Mucosa of stomach (tissue), 1 donor: ENCODE measurements at regions not wholly inside any gene's neighbourhood (a gene's known extent, or its start where the extent isn't known, plus 50 kb on each side); places are given as distances from the start of the nearest gene placed in this dataset.

Source experiments
- H3K27me3 ChIP-seq: one replicate; pipeline ENCODE4 v1.7.0; 2013; ENCODE audit warnings: mild to moderate bottlenecking, low read length; ENCODE audit not compliant: control insufficient read depth, insufficient read depth
- H3K36me3 ChIP-seq: one replicate; pipeline ENCODE4 v1.7.0; 2013; ENCODE audit warnings: low read length; ENCODE audit not compliant: control insufficient read depth, insufficient read depth
- H3K4me1 ChIP-seq: one replicate; pipeline ENCODE4 v1.7.0; 2013; ENCODE audit warnings: mild to moderate bottlenecking, low read length; ENCODE audit not compliant: control insufficient read depth, insufficient read depth
- H3K4me3 ChIP-seq: one replicate; pipeline ENCODE4 v1.7.0; 2013; ENCODE audit warnings: low read length
- H3K9ac ChIP-seq: one replicate; pipeline ENCODE4 v1.7.0; 2013; ENCODE audit warnings: mild to moderate bottlenecking, low read length, moderate library complexity
- H3K9me3 ChIP-seq: one replicate; pipeline ENCODE4 v1.7.0; 2013; ENCODE audit warnings: mild to moderate bottlenecking, low read length, moderate library complexity; ENCODE audit not compliant: control insufficient read depth
- donor health status: Pancreatic carcinoma.

- no peaks in the 10 kb centered on the region for H3K27me3 ChIP-seq
- no peaks in the 10 kb centered on the region for H3K9me3 ChIP-seq
- no peak overlapping the region for H3K4me3 ChIP-seq
- H3K9ac ChIP-seq: no peak overlapping the region
- H3K4me1 ChIP-seq: no peaks in the 10 kb centered on the region
- no peaks in the 10 kb centered on the region for H3K36me3 ChIP-seq
These were observed 303.4 kb downstream of the IRS1 start for GRCh38 chr2:226496273-226496550.

GRCh38 chr2:226495466-226496272 is 304.0 kb downstream of the IRS1 start:
- Histone ChIP-seq H3K27me3 (no peaks in the 10 kb centered on the region), H3K36me3 (no peaks in the 10 kb centered on the region), H3K4me1 (no peaks in the 10 kb centered on the region), H3K9me3 (no peaks in the 10 kb centered on the region), H3K9ac (no peak overlapping the region), H3K4me3 (no peak overlapping the region)

- no peaks in the 10 kb centered on the region for H3K9me3 ChIP-seq
- H3K4me1 ChIP-seq: no peaks in the 10 kb centered on the region
- no peaks in the 10 kb centered on the region for H3K36me3 ChIP-seq
- H3K4me3 ChIP-seq: no peak overlapping the region
- no peaks in the 10 kb centered on the region for H3K27me3 ChIP-seq
- no peak overlapping the region for H3K9ac ChIP-seq
These were observed 308.5 kb downstream of the IRS1 start for GRCh38 chr2:226491112-226491511.

- Histone ChIP-seq H3K27me3 (no peaks in the 10 kb centered on the region), H3K9ac (no peak overlapping the region), H3K4me1 (no peaks in the 10 kb centered on the region), H3K36me3 (no peaks in the 10 kb centered on the region), H3K9me3 (no peaks in the 10 kb centered on the region), H3K4me3 (no peak overlapping the region)
These were observed 309.7 kb downstream of the IRS1 start for GRCh38 chr2:226489775-226490541.

- Histone ChIP-seq H3K36me3 (no peaks in the 10 kb centered on the region), H3K4me3 (no peak overlapping the region), H3K9me3 (no peaks in the 10 kb centered on the region), H3K27me3 (no peaks in the 10 kb centered on the region), H3K9ac (no peak overlapping the region), H3K4me1 (no peaks in the 10 kb centered on the region)
These were observed 311.6 kb downstream of the IRS1 start for GRCh38 chr2:226488034-226488433.

- H3K36me3 ChIP-seq: no peaks in the 10 kb centered on the region
- H3K9ac ChIP-seq: no peak overlapping the region
- H3K4me3 ChIP-seq: no peak overlapping the region
- H3K9me3 ChIP-seq: no peaks in the 10 kb centered on the region
- no peaks in the 10 kb centered on the region for H3K4me1 ChIP-seq
- no peaks in the 10 kb centered on the region for H3K27me3 ChIP-seq
These were observed 312.0 kb downstream of the IRS1 start for GRCh38 chr2:226487573-226487972.

- H3K9ac ChIP-seq: no peak overlapping the region
These were observed 315.6 kb downstream of the IRS1 start for GRCh38 chr2:226483745-226484619.

GRCh38 chr2:226483143-226483542 is 316.5 kb downstream of the IRS1 start:
- H3K4me3 ChIP-seq: no peak overlapping the region
- no peaks in the 10 kb centered on the region for H3K9me3 ChIP-seq

More at GRCh38 chr2:226483745-226484619, 315.6 kb downstream of the IRS1 start:
- no peaks in the 10 kb centered on the region for H3K36me3 ChIP-seq
- no peaks in the 10 kb centered on the region for H3K27me3 ChIP-seq
- no peak overlapping the region for H3K4me3 ChIP-seq
- no peaks in the 10 kb centered on the region for H3K4me1 ChIP-seq
- H3K9me3 ChIP-seq: no peaks in the 10 kb centered on the region

GRCh38 chr2:226478109-226478809 is 321.4 kb downstream of the IRS1 start:
- Histone ChIP-seq H3K9me3 (no peaks in the 10 kb centered on the region), H3K9ac (no peak overlapping the region), H3K4me1 (no peaks in the 10 kb centered on the region)

More at GRCh38 chr2:226483143-226483542, 316.5 kb downstream of the IRS1 start:
- no peak overlapping the region for H3K9ac ChIP-seq
- H3K36me3 ChIP-seq: no peaks in the 10 kb centered on the region
- H3K27me3 ChIP-seq: no peaks in the 10 kb centered on the region
- no peaks in the 10 kb centered on the region for H3K4me1 ChIP-seq

GRCh38 chr2:226477221-226478108 is 322.2 kb downstream of the IRS1 start:
- no peaks in the 10 kb centered on the region for H3K9me3 ChIP-seq
- H3K9ac ChIP-seq: no peak overlapping the region

More at GRCh38 chr2:226478109-226478809, 321.4 kb downstream of the IRS1 start:
- Histone ChIP-seq H3K4me3 (no peak overlapping the region), H3K27me3 (no peaks in the 10 kb centered on the region), H3K36me3 (no peaks in the 10 kb centered on the region)

GRCh38 chr2:226475650-226476049 is 324.0 kb downstream of the IRS1 start:
- H3K4me1 ChIP-seq: no peaks in the 10 kb centered on the region
- H3K36me3 ChIP-seq: no peaks in the 10 kb centered on the region
- no peaks in the 10 kb centered on the region for H3K27me3 ChIP-seq
- H3K9ac ChIP-seq: no peak overlapping the region
- no peak overlapping the region for H3K4me3 ChIP-seq
- H3K9me3 ChIP-seq: no peaks in the 10 kb centered on the region

More at GRCh38 chr2:226477221-226478108, 322.2 kb downstream of the IRS1 start:
- H3K4me1 ChIP-seq: no peaks in the 10 kb centered on the region
- H3K4me3 ChIP-seq: no peak overlapping the region
- H3K27me3 ChIP-seq: no peaks in the 10 kb centered on the region
- no peaks in the 10 kb centered on the region for H3K36me3 ChIP-seq
